GM19328 (cell line): ENCODE measurements at regions not wholly inside any gene's neighbourhood (a gene's known extent, or its start where the extent isn't known, plus 50 kb on each side); places are given as distances from the start of the nearest gene placed in this dataset.

ENCODE experiments used
- ATAC-seq: cut with Tn5 transposase; IDR thresholded peaks from one replicate; pipeline ENCODE4 v1.9.1; 2021; ENCODE audit warnings: mild to moderate bottlenecking, moderate library complexity; ENCODE audit not compliant: unreplicated experiment

DNA sequence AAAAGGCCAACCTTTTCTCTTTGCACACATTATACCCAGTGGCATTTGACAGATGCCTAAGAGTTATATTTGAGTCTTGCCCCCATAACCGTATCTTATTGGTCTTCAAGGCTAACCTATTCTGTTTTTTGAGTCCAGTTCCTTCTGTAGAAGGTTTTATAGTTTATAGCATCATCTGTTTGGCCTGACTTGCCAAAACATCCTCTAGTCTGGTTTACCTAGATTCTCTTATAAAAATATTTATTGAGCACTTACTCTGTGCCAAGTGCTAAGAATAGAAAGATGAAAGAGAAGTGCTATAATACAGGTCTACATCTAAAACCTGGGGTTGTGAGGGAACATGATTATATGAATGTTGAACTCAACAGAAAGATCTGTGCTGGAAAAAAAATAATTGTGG lies 55.9 kb upstream of the PIP4K2A start:
- ATAC-seq = no peak

DNA sequence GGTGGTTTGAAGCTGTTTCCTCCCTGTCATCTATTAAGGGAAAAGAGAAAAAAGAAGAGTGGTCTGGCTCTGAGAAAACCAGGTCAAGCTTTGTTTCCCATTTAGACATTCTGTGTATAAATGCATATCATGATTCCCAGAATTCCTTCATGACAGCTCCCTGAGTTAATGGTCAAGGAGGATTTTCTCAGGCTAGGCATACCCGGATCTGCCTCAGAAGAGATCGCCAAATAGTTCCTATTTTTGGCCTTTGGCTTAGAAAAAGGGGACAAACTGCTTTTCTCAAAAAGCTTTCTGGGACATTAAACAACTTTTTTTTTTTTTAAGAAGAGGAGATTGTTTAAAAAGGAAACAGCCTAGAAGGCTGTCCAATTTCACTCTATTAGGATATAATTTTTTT lies 53.5 kb upstream of the PIP4K2A start:
- ATAC-seq = no peak

DNA sequence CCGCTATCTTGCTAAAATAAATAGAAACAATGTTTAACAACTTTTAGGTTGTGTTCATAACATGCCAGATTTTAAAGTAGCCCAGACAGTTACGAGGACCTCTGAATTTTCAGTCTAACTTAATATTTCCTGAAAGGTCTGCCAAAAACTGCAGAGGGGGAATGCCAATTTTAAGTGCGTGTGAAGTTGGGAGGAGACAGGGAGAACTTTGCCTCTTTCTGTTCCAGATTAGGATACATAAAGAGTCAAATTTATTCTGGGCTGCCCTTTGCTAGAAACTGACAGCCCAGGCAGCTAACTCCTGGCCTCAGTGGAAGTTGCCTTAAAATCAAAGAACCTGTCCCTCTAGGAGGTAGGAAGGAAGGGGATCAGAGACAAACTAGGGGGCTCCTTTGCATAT lies 52.3 kb upstream of the PIP4K2A start:
- no peak for ATAC-seq

DNA sequence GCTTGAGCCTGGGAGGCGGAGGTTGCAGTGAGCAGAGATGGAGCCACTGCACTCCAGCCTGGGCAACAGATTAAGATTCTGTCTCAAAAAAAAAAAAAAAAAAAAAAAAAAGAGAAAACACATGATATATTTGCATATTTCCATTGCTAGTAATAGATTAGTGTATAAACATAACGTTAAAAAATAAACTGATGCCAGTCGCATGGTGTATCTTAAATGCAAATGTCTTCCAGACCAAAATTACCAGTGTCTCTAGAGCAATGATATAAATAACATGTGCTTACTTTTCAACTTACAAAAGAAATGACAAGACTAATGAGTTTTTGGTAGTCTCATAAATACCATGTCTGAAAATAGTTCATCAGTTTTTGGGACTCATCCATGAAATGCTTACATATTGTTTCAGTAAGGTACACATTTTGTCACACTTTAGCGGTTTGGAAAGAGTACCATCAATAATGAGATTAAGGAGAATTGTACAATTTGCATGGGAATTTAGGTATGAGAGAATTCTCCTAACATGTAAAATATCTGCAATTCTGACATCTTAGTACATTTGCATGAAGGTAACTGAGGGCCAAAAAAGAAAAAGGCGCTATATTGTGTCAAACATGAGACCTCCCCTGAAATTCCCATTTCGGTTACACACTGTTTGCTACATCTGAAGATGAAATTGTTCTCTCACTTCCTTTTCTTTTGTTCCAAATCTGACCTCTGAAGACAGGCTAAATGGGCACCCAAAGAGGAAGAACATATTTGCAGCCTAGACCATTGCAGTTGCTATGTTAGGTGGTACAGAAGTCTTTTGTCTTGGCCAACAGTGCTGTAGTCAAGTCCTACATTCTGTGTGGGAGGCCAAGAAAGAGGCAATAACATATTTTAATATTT lies 51.5 kb upstream of the PIP4K2A start:
- peak; percentile 71 for ATAC-seq

DNA sequence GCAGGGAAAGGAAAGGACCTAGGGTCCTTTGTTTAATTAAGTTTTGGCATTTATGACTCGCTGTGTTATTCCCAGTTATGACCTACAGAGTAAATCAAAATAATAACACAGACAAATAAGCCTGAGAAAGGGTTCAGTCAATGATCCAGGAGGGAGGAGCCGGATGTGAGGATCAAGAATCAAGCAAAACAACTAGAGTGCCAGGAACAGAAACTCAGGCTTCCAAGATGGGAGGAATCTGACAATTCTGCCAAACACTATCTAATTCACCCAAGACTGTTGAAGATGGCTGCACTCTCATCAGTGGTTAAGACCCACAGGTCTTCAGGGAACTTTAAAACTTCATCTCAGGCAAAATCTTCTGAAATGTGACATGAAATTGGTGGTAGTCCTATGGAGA lies 50.3 kb upstream of the PIP4K2A start:
- no peak for ATAC-seq
